Memory B cell (primary cell): ENCODE measurements at regions not wholly inside any gene's neighbourhood (a gene's known extent, or its start where the extent isn't known, plus 50 kb on each side); places are given as distances from the start of the nearest gene placed in this dataset.

Experiments
- ATAC-seq: fragments of 150-1000 bp; cut with Tn5 transposase; 2 replicates; pipeline ENCODE4 v1.10.0; 2021; ENCODE audit warnings: low read depth, mild to moderate bottlenecking, moderate library complexity
- DNase-seq, 2 donors: peaks; one replicate each; pipeline ENCODE4 v3.0.0; 2022; ENCODE audit warnings: low spot score in 2 of 2
- H3K27ac Mint-ChIP-seq: one replicate; pipeline ENCODE4 v1.8.0; 2022; ENCODE audit warnings: mild to moderate bottlenecking, moderate library complexity, mixed read lengths
- H3K27me3 Mint-ChIP-seq: one replicate; pipeline ENCODE4 v1.8.0; 2022; ENCODE audit warnings: mixed read lengths
- H3K36me3 Mint-ChIP-seq: one replicate; pipeline ENCODE4 v1.8.0; 2022; ENCODE audit warnings: mild to moderate bottlenecking, mixed read lengths
- H3K4me1 Mint-ChIP-seq: one replicate; pipeline ENCODE4 v1.8.0; 2022; ENCODE audit warnings: mixed read lengths
- H3K4me3 Mint-ChIP-seq: one replicate; pipeline ENCODE4 v1.8.0; 2022; ENCODE audit warnings: mild to moderate bottlenecking, moderate library complexity, mixed read lengths
- H3K9me3 Mint-ChIP-seq: one replicate; pipeline ENCODE4 v1.8.0; 2022; ENCODE audit warnings: mixed read lengths

- H3K4me1 Mint-ChIP-seq, result no peaks in the 10 kb centered on the region
- ATAC-seq, result no peak
- H3K27me3 Mint-ChIP-seq, result no peaks in the 10 kb centered on the region
- DNase-seq, result no peak
- no peaks in the 10 kb centered on the region for H3K9me3 Mint-ChIP-seq
- H3K4me3 Mint-ChIP-seq, result no peak overlapping the region
- H3K27ac Mint-ChIP-seq, result no peak overlapping the region
- H3K36me3 Mint-ChIP-seq, result no peaks in the 10 kb centered on the region
Observed at GRCh38 chr3:103889675-103890074, 1454.9 kb downstream of the ZPLD1 start.

DNA sequence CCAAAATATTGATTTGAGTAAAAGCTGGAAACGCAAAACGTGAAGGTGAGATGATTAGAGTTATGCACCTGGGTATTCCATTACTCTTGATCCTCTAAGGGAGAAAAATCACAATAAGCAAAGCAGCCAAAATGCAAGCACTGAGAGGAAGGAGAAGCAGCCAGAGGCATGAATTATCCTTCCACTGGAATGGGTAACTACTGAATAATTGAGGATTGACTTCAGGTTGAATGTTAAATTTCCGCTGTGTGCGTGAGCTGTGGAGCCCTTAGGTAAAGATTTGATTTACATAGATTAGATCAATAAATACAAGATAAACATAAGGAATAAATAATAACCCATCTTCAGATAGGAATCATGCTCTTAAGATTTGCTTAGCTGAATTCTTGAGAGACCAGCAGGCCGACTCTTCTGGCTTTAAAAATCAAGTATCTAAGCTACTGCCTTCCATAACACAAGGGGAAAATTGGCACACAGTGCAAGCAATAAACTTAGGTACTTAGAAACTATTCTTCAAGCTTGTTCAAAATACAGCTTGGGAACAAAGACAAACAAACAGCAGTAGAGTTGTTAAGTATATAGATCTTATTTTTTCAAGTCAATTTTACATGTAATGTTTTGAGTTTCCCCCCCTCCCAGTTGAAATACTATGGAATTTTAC is 1459.5 kb downstream of the ZPLD1 start:
- Mint-ChIP-seq H3K4me3 (no peak overlapping the region), H3K27ac (no peak overlapping the region), H3K4me1 (no peaks in the 10 kb centered on the region), H3K36me3 (no peaks in the 10 kb centered on the region), H3K27me3 (no peaks in the 10 kb centered on the region), H3K9me3 (no peaks in the 10 kb centered on the region)
- ATAC-seq, result no peak
- no peak for DNase-seq

- no peaks in the 10 kb centered on the region for H3K36me3 Mint-ChIP-seq
- no peak overlapping the region for H3K27ac Mint-ChIP-seq
- H3K4me1 Mint-ChIP-seq, result no peaks in the 10 kb centered on the region
- H3K27me3 Mint-ChIP-seq, result no peaks in the 10 kb centered on the region
- no peaks in the 10 kb centered on the region for H3K9me3 Mint-ChIP-seq
- no peak for ATAC-seq
- no peak overlapping the region for H3K4me3 Mint-ChIP-seq
- no peak for DNase-seq
Observed at GRCh38 chr3:103899328-103899727, 1464.5 kb downstream of the ZPLD1 start.

GRCh38 chr3:103904991-103905390 is 1461.7 kb upstream of the ALCAM start:
- ATAC-seq (no peak), DNase-seq (no peak)
- Mint-ChIP-seq H3K36me3 (no peaks in the 10 kb centered on the region), H3K27me3 (no peaks in the 10 kb centered on the region), H3K27ac (no peak overlapping the region), H3K4me3 (no peak overlapping the region), H3K4me1 (no peaks in the 10 kb centered on the region), H3K9me3 (no peaks in the 10 kb centered on the region)

GRCh38 chr3:103906304-103906703 is 1460.4 kb upstream of the ALCAM start:
- no peak overlapping the region for H3K27ac Mint-ChIP-seq
- no peaks in the 10 kb centered on the region for H3K9me3 Mint-ChIP-seq
- H3K27me3 Mint-ChIP-seq, result no peaks in the 10 kb centered on the region
- H3K36me3 Mint-ChIP-seq, result no peaks in the 10 kb centered on the region
- DNase-seq, result no peak
- no peak overlapping the region for H3K4me3 Mint-ChIP-seq
- no peak for ATAC-seq
- no peaks in the 10 kb centered on the region for H3K4me1 Mint-ChIP-seq

DNA sequence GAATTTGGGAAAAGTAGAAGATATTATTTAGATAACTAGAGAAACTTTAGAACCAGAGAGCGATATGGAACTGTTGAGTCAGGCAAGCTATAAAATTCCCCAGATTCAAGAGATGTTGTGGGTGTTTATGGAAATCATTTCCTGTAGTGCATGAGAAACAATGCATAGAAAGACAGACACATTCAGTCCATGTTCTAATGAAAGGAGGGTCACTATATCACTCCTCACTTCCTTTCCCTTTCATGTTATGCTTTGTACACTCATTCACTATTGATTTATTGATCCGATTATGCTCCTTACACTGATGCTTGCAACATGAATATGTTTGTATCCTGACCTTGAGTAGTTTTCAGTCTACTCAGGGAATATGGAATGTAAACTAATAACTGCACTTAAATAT is 1459.9 kb upstream of the ALCAM start:
- H3K4me1 Mint-ChIP-seq, result no peaks in the 10 kb centered on the region
- DNase-seq (no peak), ATAC-seq (no peak)
- no peaks in the 10 kb centered on the region for H3K36me3 Mint-ChIP-seq
- H3K4me3 Mint-ChIP-seq, result no peak overlapping the region
- H3K27me3 Mint-ChIP-seq, result no peaks in the 10 kb centered on the region
- H3K27ac Mint-ChIP-seq, result no peak overlapping the region
- H3K9me3 Mint-ChIP-seq, result no peaks in the 10 kb centered on the region

DNA sequence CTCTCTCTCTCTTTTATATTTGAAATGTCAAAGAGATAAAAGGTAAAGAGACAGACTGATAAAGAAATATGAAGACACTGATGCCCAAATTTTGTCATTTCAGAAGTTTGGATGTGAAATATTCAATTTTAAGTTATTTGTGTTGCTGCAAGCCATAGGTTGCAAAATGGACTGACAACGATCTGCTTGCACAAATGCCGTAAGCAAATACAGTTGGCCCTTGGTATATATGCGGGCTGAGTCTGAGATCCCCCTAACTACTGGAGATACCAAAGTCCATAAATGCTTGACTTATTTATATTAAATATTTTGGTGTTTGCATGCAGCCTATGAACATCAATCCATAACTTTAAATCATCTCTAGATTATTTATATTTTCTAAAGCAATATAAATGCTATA is 1459.1 kb upstream of the ALCAM start:
- Mint-ChIP-seq H3K9me3 (no peaks in the 10 kb centered on the region), H3K36me3 (no peaks in the 10 kb centered on the region), H3K27me3 (no peaks in the 10 kb centered on the region), H3K27ac (no peak overlapping the region), H3K4me3 (no peak overlapping the region), H3K4me1 (no peaks in the 10 kb centered on the region)
- ATAC-seq (no peak), DNase-seq (no peak)

GRCh38 chr3:103909395-103909794 is 1457.3 kb upstream of the ALCAM start:
- Mint-ChIP-seq H3K36me3 (no peaks in the 10 kb centered on the region), H3K27ac (no peak overlapping the region), H3K4me1 (no peaks in the 10 kb centered on the region), H3K27me3 (no peaks in the 10 kb centered on the region), H3K9me3 (no peaks in the 10 kb centered on the region), H3K4me3 (no peak overlapping the region)
- DNase-seq (no peak), ATAC-seq (no peak)

DNA sequence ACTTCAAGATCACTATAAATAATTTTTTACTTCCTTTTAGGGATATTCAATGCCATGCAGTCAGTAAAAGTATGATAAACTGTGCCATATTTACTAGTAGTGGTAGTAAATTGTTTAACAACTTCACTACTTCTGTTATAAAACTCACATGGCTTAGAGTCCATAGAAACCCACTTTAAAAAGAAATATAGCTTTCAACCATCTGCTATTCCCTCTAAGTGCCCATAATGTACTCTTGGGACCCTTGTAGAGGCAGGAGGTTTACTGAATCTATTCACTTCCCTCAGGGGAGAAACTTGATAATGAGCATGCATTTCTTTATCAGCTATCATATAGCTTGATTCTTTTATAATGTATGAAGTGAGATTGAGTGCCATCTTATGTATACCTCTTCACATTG is 1448.4 kb upstream of the ALCAM start:
- Mint-ChIP-seq H3K27ac (no peak overlapping the region), H3K36me3 (no peaks in the 10 kb centered on the region), H3K4me3 (no peak overlapping the region), H3K27me3 (peaks cover 1% of the 10 kb centered on the region), H3K9me3 (no peaks in the 10 kb centered on the region), H3K4me1 (no peaks in the 10 kb centered on the region)
- no peak for ATAC-seq
- no peak for DNase-seq

- Mint-ChIP-seq H3K4me1 (no peaks in the 10 kb centered on the region), H3K27ac (no peak overlapping the region), H3K36me3 (no peaks in the 10 kb centered on the region), H3K9me3 (no peaks in the 10 kb centered on the region), H3K27me3 (peaks cover 1% of the 10 kb centered on the region), H3K4me3 (no peak overlapping the region)
- ATAC-seq (no peak), DNase-seq (no peak)
Observed at GRCh38 chr3:103919327-103919726, 1447.4 kb upstream of the ALCAM start.

DNA sequence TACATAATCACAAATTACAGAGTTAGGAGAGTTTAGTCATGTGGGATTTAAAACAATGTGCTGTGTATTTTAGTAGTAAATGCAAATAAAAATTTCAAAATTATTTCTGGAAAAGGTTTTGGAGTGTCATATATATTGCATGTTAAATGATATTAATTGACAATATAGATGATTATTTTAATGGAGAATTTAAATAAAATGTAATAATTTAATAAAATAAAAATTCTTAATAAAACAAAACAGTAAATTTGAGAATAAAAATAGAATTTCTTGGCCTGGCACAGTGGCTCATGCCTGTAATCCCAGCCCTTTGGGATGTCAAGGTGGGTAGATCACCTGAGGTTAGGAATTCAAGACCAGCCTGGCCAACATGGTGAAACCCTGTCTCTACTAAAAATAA is 1442.8 kb upstream of the ALCAM start:
- Mint-ChIP-seq H3K27me3 (peaks cover 1% of the 10 kb centered on the region), H3K9me3 (no peaks in the 10 kb centered on the region), H3K4me1 (no peaks in the 10 kb centered on the region), H3K36me3 (no peaks in the 10 kb centered on the region), H3K4me3 (no peak overlapping the region), H3K27ac (no peak overlapping the region)
- DNase-seq, result no peak
- ATAC-seq, result no peak

DNA sequence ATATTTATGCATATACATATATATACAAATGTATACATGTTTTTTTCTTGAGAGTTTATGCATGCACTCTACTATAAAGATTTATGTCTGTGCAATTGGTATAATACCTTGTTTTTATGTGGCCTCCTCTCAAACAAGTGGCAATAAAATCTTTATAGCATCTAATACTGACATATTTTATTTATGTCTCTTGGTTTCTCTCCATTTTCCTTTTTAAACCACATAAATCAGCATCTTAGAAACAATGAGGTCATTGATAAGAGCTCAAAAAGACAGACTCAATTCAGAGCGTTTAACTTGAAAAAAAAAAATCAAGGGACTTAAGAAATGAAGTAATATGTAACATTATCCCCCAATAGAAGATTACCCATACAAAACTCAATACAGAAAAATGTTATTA is 1442.2 kb upstream of the ALCAM start:
- ATAC-seq (no peak), DNase-seq (no peak)
- no peak overlapping the region for H3K4me3 Mint-ChIP-seq
- H3K27me3 Mint-ChIP-seq, result peaks cover 1% of the 10 kb centered on the region
- no peaks in the 10 kb centered on the region for H3K4me1 Mint-ChIP-seq
- no peak overlapping the region for H3K27ac Mint-ChIP-seq
- H3K36me3 Mint-ChIP-seq, result no peaks in the 10 kb centered on the region
- H3K9me3 Mint-ChIP-seq, result no peaks in the 10 kb centered on the region

GRCh38 chr3:103926936-103927335 is 1439.8 kb upstream of the ALCAM start:
- Mint-ChIP-seq H3K4me3 (no peak overlapping the region), H3K27me3 (peaks cover 1% of the 10 kb centered on the region), H3K9me3 (no peaks in the 10 kb centered on the region), H3K27ac (no peak overlapping the region), H3K36me3 (no peaks in the 10 kb centered on the region), H3K4me1 (no peaks in the 10 kb centered on the region)
- DNase-seq, result no peak
- ATAC-seq, result no peak

GRCh38 chr3:103927896-103928295 is 1438.8 kb upstream of the ALCAM start:
- no peak for DNase-seq
- no peak overlapping the region for H3K27ac Mint-ChIP-seq
- no peaks in the 10 kb centered on the region for H3K9me3 Mint-ChIP-seq
- no peak for ATAC-seq
- no peak overlapping the region for H3K4me3 Mint-ChIP-seq
- H3K4me1 Mint-ChIP-seq, result no peaks in the 10 kb centered on the region
- no peaks in the 10 kb centered on the region for H3K36me3 Mint-ChIP-seq
- peaks cover 1% of the 10 kb centered on the region for H3K27me3 Mint-ChIP-seq

- H3K4me3 Mint-ChIP-seq, result no peak overlapping the region
- H3K4me1 Mint-ChIP-seq, result no peaks in the 10 kb centered on the region
- H3K9me3 Mint-ChIP-seq, result no peaks in the 10 kb centered on the region
- H3K36me3 Mint-ChIP-seq, result no peaks in the 10 kb centered on the region
- ATAC-seq (no peak), DNase-seq (no peak)
- no peak overlapping the region for H3K27ac Mint-ChIP-seq
- H3K27me3 Mint-ChIP-seq, result no peaks in the 10 kb centered on the region
Observed at GRCh38 chr3:103937094-103937493, 1429.6 kb upstream of the ALCAM start.
